AG09319 (cell line): ENCODE measurements at regions not wholly inside any gene's neighbourhood (a gene's known extent, or its start where the extent isn't known, plus 50 kb on each side); places are given as distances from the start of the nearest gene placed in this dataset.
A peak's percentile ranks its signal among the peaks of the same experiment; 100 is the strongest.

Experiments
- DNase-seq: peaks from one replicate; pipeline ENCODE4 v3.0.0-alpha.2; 2010; ENCODE audit warnings: low read depth; ENCODE audit errors: extremely low read depth
- TF ChIP-seq, protein P1 (sequence below): IDR thresholded peaks from 2 replicates; pipeline ENCODE4 v1.5.1; 2011; ENCODE audit warnings: low read depth, mild to moderate bottlenecking, inconsistent platforms, low read length, moderate library complexity

DNA sequence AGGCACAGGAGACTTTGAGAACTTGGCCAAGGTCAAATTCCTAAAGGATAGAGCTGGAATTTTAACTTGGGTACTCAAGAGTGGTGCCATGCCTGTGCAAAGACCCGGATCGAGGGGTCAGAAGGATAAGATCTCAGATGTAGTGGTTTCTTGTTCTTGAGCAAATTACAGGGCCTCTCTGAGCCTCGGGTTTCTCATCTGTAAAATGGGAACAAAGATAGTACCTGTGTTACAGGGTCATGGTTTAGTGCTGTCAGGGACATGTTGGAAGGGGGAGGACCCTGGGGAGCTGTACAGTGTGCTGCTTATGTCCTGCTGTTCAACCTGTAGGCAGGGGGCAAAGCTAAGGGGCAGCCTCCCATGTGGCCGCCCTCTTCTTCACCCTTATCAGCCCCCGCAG, 173.5 kb upstream of the HAAO start:
- no peak for DNase-seq
- TF ChIP-seq, protein P1, sequence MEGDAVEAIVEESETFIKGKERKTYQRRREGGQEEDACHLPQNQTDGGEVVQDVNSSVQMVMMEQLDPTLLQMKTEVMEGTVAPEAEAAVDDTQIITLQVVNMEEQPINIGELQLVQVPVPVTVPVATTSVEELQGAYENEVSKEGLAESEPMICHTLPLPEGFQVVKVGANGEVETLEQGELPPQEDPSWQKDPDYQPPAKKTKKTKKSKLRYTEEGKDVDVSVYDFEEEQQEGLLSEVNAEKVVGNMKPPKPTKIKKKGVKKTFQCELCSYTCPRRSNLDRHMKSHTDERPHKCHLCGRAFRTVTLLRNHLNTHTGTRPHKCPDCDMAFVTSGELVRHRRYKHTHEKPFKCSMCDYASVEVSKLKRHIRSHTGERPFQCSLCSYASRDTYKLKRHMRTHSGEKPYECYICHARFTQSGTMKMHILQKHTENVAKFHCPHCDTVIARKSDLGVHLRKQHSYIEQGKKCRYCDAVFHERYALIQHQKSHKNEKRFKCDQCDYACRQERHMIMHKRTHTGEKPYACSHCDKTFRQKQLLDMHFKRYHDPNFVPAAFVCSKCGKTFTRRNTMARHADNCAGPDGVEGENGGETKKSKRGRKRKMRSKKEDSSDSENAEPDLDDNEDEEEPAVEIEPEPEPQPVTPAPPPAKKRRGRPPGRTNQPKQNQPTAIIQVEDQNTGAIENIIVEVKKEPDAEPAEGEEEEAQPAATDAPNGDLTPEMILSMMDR: no peak

- no peak for DNase-seq
- TF ChIP-seq, protein P1: no peak
Measured at GRCh38 chr2:42965196-42965595, 172.8 kb upstream of the HAAO start.

DNA sequence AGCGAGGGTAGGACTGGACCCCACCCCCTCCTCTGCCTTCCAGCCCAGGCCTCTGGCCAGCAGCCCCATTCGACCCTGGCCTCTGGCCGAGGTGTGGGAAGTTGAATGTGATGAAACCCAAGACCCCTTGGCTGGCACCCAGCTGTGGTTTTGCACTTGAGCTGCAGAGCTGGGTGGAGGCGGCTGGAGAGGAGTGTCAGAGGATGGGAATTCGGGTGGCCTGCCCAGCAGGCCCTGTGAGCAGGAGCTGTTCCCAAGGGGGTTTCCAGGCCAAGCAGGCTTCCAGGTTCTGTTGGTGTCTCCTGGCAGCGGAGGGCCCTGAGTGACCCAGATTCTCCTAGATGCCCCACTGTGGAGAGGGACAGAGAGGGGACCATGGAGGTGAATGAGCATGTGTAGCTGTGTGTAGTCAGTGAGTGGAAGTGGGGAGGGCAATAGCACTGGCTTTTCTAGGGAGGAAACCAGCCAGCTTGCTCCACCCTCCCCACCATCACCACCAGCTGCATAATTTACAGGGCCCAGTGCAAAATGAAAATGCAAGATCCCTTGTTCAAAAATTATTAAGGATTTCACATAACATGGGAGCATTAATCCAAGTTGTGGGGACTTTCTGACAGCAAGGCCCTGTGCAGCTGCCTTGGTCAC, 172.2 kb upstream of the HAAO start:
- TF ChIP-seq, protein P1: no peak
- DNase-seq: peak; percentile 95

GRCh38 chr2:42963452-42964068, 171.2 kb upstream of the HAAO start:
- no peak for DNase-seq
- TF ChIP-seq, protein P1: no peak

DNA sequence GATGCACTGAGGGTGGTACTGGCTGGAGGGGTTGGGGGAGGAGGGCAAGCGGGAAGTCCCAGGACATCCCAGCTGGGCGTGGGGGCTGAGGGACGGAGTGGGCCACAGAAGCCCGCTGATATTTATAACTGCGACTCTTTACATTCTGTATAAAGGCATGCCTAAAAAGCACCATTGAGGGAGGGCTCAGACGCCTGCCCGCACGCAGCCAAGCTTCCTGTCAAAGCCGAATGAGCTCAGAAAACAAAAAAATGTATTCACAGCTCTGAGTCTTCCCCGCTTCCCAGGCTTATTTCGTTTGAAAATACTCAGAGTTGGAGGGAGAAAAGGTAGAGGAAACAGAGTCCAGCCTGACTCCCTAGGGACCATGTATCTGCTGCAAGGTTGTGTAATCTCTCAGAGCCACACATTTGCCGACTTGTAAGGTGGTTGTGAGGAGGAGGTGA, 170.1 kb upstream of the HAAO start:
- DNase-seq: no peak
- TF ChIP-seq, protein P1: no peak

DNA sequence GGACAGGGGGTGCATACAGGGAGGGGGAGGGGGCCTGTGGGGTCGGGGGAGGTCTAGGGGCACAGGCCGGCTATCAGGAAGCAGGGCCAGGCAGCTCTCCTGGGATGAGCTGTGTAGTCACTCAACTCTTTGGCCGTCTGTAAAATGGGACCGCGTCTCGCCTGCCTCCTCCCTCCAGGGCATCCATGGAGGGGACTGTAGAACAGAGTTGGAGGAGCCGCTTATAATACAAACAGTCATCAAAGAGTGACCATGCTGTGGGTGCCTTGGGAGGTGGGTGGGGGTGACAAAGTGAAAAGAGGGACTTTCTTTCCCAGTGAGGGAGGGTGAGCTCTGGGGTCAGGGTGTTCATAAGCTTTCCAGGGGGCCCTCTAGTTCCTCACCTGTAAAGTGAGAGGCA, 169.6 kb upstream of the HAAO start:
- TF ChIP-seq, protein P1: no peak
- DNase-seq: no peak

GRCh38 chr2:42961385-42961811, 169.0 kb upstream of the HAAO start:
- no peak for DNase-seq
- TF ChIP-seq, protein P1: no peak
